NCI-H748 treated with DMSO at 0.1 percent for 48 hours (cell line): ENCODE measurements at regions not wholly inside any gene's neighbourhood (a gene's known extent, or its start where the extent isn't known, plus 50 kb on each side); places are given as distances from the start of the nearest gene placed in this dataset.

ENCODE experiments used
- DNase-seq: peaks from one replicate; lab custom pipeline; 2025; lab: John Stamatoyannopoulos, UW

DNA sequence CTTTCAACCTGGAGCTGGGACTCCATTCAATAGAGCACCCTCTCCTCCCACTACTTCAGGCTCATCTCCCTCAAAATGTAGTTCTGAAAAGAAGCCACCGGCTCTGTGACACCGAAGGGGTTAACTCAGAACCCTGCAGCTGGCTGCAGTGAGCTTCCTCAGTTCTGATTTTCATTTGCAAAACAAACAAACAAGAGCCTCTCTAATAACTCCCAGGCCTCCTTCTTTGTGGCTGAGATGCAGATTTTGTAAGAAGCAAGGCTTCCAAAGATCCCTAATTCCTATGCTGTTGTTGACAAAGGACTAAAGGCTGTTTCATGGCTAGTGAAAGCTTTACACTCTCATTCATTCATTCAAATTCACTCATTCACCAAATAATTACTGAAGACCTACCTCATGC lies 333.4 kb upstream of the TBX3 start:
- no peak for DNase-seq

DNA sequence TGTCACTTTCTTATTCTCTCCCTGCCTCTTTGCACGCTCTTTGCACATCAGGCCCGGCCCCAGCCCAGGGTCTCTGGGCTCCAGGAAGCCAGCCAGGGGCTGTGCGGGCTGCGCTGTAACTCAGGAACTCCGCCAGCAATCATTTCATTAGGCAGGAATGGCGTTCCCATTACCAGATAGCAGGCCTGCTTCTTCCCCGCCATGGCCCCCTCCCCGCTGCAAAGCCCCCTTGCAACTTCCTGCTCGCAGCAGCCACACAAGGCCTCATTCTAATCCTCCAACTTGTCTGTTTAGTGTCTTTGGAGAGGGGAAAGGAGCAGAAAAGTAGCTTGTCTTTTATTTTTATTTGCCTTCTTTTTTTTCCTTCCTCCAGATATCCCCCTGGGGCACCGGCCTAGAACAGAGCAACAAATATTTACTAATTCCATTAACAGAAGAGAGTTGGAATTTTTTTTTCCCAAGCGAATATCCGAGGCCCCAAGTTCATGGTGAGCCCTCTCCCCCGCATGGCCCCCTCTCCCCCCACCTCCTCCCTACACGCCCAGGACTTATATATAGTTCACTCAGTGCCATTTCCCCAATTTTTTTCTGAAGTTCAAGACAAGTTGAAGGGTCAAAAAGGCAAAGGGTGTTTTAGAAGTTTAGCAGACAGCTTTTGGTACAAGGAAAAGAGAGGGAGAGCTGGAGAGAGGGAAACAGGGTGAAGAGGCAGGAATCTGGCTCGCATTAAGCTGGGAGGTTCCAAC lies 329.4 kb upstream of the TBX3 start:
- no peak for DNase-seq

DNA sequence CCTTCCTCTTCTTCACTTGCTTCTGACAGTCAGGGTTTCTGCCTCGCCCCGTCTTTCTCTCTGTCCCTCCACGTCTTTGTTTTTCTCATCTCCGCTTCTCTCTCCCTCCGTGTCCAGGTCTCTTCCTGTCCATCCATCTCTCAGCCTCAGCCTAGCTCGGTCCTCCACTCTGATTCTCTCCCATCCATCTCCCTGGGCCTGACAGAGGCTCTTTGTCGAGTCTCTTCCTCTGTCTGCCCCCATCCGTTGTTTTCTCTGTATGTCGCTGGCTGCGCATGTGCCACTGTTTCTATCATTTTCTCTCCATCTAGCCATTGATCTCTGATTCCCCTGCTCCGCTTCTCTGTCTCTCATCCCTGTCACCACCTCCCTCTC lies 328.9 kb upstream of the TBX3 start:
- DNase-seq = no peak

DNA sequence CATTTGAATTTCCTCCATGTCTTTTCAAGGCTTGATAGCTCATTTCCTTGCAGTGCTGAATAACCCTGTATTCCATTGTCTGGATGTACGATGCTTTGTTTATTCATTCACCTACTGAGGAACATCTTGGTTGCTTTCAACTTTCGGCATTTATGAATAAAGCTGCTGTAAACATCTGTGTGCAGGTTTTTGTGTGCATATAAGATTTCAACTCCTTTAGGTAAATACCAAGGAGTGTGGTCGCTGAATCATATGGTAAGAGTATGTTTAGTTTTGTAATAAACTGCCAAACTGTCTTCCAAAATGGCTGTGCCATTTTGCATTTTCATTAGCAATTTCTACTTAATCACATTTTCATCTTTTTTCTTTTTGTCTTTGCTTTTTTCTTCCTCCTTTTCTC lies 327.7 kb upstream of the TBX3 start:
- DNase-seq = no peak

DNA sequence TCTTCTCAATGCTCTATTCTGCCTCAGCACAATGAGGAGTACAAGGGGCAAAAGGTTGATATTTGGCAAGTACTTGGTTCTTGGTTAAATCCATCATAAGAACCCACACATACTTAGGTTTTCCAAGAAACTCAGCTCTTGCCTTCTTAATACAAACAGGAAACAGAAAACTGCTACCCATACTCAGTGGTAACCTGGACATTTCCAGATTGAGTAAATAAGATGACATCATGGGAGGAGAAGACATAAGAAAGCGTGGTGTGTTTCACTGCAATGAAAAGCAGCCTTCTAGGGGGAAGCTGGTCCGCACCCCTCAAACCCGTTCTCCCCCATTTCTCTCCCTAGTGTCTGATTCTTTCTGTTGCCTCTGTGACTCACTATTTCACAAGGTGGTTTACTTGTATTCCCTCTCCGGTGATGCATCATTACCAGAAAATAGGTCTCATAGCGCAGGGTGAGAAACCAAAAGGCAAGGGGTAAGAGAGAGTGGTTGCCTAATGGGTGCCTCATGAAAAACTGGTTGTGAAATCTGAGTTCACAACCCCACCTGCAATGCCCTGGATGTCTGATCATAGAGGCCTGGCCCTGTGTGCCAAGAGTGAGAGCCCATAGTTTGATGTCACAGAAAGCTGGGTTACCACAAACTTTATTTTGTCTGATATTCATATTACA lies 326.5 kb upstream of the TBX3 start:
- DNase-seq = no peak

DNA sequence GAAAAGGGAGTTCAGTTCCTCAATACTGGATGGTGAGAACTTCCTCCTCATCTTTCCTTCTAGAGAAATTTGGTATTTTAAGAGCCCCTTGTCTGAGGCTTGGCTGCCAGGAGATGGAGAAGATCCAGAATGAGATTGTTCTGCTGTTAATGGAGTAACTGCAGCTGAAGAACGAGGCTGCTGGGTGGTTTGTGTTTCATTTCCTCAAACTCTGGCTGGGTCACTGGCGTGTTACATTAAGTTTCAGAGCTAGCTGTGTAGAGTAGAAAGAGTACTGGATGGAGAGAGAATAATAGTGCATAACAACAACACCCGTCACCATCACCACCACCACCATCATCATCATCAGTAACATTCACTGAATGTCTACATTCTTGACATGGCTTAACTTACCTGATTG lies 325.0 kb upstream of the TBX3 start:
- no peak for DNase-seq

GRCh38 chr12:115004470-115005146 lies 320.6 kb upstream of the TBX3 start:
- DNase-seq = no peak

DNA sequence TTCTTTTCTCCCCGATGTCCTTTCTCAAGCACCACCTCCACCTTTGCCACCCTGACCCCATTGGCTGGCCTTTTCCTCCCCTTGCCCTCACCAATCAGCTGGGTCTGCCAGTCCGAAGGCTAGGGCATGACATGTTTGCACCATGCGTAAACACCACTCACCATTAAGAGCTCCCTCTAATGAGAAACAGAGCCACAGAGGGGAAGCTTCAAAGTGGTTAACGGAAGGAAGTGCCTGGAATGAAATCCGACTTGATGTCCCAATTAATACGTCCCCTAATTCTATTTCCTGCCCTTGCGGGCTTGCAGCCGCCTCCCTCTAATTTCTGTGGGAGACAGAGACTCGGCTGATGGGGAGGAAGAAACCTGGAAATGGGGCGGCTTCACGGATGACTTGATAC lies 318.5 kb upstream of the TBX3 start:
- DNase-seq = no peak

- no peak for DNase-seq
Measured at GRCh38 chr12:115001571-115002180, 317.7 kb upstream of the TBX3 start.

- DNase-seq = no peak
Measured at GRCh38 chr12:115000038-115000437, 316.1 kb upstream of the TBX3 start.

DNA sequence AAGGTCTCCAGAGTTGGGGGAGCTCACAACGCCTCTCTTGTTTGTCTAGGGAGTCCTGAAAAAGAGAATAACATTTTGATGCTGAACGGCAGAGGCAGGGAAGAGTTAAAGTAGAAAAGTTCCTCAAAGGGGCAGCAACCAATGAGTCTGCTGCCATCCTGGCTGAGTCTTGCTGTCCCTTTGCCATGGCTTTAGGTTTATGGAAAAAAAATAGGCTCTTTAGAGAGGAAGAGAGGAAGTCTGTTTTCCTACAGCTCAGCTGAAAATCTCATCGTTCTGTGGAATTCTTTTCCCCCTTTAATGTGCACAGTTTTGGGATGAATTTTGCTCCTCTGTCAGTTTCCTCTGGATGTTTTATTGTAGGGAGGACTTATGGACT lies 314.8 kb upstream of the TBX3 start:
- no peak for DNase-seq

DNA sequence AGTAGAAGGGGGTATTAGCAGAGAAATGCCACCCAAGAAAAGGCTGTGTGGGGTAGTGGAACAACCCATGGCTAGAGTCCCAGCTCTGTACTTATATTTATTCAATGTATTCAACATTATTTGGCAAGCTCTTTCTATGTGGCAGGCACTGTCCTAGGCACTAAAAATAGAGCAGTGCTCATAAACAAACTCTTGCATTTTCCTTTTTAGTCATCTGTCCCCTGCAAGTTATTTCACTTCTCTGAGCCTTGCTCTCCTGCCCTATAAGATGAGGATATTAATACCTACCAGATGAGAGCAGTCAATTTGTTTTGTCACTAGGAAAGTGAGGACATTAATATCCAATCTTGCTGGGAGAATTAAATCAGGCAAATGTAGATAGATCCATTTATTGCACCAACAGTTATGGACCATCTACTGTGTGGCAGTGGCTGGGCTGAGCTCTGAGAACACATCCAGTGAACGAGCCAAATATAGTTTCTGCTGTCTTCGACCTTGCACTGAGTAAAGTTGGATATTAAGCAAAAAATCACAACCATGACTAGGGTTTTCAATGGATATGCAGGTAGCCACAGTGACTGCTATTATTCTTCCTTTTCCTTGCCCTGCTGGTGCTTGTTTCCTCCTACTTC lies 314.3 kb upstream of the TBX3 start:
- DNase-seq = no peak

GRCh38 chr12:114996382-114996781 lies 312.4 kb upstream of the TBX3 start:
- no peak for DNase-seq

- DNase-seq = no peak
Measured at GRCh38 chr12:114995891-114996290, 311.9 kb upstream of the TBX3 start.

GRCh38 chr12:114993165-114993564 lies 309.2 kb upstream of the TBX3 start:
- no peak for DNase-seq

- no peak for DNase-seq
Measured at GRCh38 chr12:114992443-114992842, 308.5 kb upstream of the TBX3 start.

DNA sequence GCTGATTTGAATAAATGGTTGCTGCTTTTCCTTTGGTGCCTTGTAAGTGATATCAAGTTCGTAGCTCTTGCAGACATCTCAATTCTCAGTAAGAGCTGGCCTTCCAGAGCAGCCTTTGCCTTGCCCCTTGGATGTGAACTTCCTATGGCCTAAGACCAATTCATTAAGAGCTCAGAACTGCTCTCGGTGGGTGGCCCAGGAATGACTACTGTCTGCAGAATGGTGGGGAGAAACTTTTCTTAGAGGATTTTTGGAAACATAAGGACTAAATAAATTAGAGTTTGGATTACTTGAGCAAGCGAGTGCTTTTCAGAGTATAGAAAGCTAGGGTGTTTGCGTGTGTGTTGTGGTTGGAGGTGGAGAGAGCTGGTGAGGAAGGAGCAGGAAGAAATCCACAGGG lies 306.4 kb upstream of the TBX3 start:
- DNase-seq = no peak

- DNase-seq = no peak
Measured at GRCh38 chr12:114986849-114987248, 302.9 kb upstream of the TBX3 start.

GRCh38 chr12:114986178-114986714 lies 302.3 kb upstream of the TBX3 start:
- no peak for DNase-seq

GRCh38 chr12:114984634-114985061 lies 300.7 kb upstream of the TBX3 start:
- DNase-seq = no peak

- DNase-seq = no peak
Measured at GRCh38 chr12:114982760-114983159, 298.8 kb upstream of the TBX3 start.

DNA sequence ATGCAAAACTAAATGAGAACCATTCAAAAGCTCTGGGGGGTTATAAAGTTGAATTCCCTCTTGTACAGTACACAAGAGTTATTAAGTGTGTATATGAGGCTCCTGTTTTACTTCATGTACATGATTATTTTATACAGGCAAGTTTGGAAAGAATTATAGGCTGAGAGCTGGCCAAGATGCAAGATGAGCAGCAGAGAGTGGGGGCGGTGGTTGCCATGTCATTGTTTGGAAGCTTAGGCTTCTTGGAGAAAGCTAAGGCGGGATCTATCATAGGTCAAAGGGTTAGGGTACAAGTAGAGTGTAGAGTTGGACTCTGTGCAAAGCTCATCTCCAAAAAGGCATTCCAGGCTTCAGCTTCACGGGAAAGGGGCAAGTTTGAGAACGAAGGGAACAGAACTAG lies 297.1 kb upstream of the TBX3 start:
- DNase-seq = no peak
